HL-60 (cell line): ENCODE measurements at regions not wholly inside any gene's neighbourhood (a gene's known extent, or its start where the extent isn't known, plus 50 kb on each side); places are given as distances from the start of the nearest gene placed in this dataset.

Experiments
- SPI1 ChIP-seq: IDR thresholded peaks from 2 replicates; pipeline ENCODE4 v1.6.1; 2012; ENCODE audit warnings: low read depth, mild to moderate bottlenecking, borderline replicate concordance
- TF ChIP-seq, protein P1 (sequence below): IDR thresholded peaks from one replicate; pipeline ENCODE4 v1.5.1; 2011; ENCODE audit warnings: low read length, control low read depth, inconsistent platforms; ENCODE audit not compliant: insufficient read depth

DNA sequence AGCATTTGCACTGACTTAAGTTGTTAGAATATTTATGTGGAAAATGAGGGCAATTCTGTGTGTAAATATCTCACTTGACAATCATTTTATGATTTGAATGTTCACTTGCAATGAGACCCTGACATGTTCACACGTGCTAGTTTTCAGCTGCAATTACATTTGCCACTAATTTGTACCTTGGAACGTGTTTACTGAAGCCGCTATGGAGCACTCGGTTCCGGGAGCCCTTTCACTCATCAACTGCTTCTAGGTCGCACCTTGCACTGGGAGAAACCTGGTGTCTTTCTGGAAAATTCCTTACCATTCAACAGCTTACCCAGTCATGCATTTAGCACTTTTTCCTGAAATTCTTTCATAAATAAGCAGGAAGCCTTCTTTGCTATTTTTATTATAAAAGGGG lies 229.6 kb downstream of the ZIC5 start:
- TF ChIP-seq SPI1 = no peak
- TF ChIP-seq, protein P1, sequence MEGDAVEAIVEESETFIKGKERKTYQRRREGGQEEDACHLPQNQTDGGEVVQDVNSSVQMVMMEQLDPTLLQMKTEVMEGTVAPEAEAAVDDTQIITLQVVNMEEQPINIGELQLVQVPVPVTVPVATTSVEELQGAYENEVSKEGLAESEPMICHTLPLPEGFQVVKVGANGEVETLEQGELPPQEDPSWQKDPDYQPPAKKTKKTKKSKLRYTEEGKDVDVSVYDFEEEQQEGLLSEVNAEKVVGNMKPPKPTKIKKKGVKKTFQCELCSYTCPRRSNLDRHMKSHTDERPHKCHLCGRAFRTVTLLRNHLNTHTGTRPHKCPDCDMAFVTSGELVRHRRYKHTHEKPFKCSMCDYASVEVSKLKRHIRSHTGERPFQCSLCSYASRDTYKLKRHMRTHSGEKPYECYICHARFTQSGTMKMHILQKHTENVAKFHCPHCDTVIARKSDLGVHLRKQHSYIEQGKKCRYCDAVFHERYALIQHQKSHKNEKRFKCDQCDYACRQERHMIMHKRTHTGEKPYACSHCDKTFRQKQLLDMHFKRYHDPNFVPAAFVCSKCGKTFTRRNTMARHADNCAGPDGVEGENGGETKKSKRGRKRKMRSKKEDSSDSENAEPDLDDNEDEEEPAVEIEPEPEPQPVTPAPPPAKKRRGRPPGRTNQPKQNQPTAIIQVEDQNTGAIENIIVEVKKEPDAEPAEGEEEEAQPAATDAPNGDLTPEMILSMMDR = no peak
